ENCODE measurements at regions not wholly inside any gene's neighbourhood (a gene's known extent, or its start where the extent isn't known, plus 50 kb on each side); places are given as distances from the start of the nearest gene placed in this dataset.

- no peak for TF ChIP-seq CTCF (IDR thresholded peaks at IDR 0.05)
These were observed 288.0 kb downstream of the ICE1 start for GRCh38 chr5:5710471-5710870.

GRCh38 chr5:5708367-5708919 is 286.0 kb downstream of the ICE1 start:
- no peaks in the 10 kb centered on the region for H3K9me3 ChIP-seq
- TF ChIP-seq CTCF (IDR thresholded peaks at IDR 0.05), result no peak
- no peak overlapping the region for H3K4me3 ChIP-seq
- no peaks in the 10 kb centered on the region for H3K27me3 ChIP-seq
- ATAC-seq, result peak; percentile 72
- no peak overlapping the region for H3K27ac ChIP-seq
- intact Hi-C loops (cut with DNase I), result no loop called here
- no peak for DNase-seq
- no peaks in the 10 kb centered on the region for H3K36me3 ChIP-seq
- H3K4me1 ChIP-seq, result no peaks in the 10 kb centered on the region

More at GRCh38 chr5:5710471-5710870, 288.0 kb downstream of the ICE1 start:
- Histone ChIP-seq H3K36me3 (no peaks in the 10 kb centered on the region), H3K9me3 (no peaks in the 10 kb centered on the region), H3K4me3 (no peak overlapping the region), H3K27ac (no peak overlapping the region), H3K4me1 (no peaks in the 10 kb centered on the region), H3K27me3 (no peaks in the 10 kb centered on the region)
- no peak for ATAC-seq
- no peak for DNase-seq
- intact Hi-C loops (cut with DNase I), result no loop called here

GRCh38 chr5:5705010-5705409 is 282.5 kb downstream of the ICE1 start:
- intact Hi-C loops (cut with DNase I), result no loop called here
- no peaks in the 10 kb centered on the region for H3K36me3 ChIP-seq
- H3K4me3 ChIP-seq, result no peak overlapping the region
- H3K27ac ChIP-seq, result no peak overlapping the region
- H3K4me1 ChIP-seq, result no peaks in the 10 kb centered on the region
- no peaks in the 10 kb centered on the region for H3K27me3 ChIP-seq
- no peak for TF ChIP-seq CTCF (IDR thresholded peaks at IDR 0.05)
- DNase-seq (no peak), ATAC-seq (peak; percentile 26)
- no peaks in the 10 kb centered on the region for H3K9me3 ChIP-seq

GRCh38 chr5:5704352-5704751 is 281.9 kb downstream of the ICE1 start:
- Histone ChIP-seq H3K4me1 (no peaks in the 10 kb centered on the region), H3K36me3 (no peaks in the 10 kb centered on the region), H3K4me3 (no peak overlapping the region), H3K27me3 (no peaks in the 10 kb centered on the region), H3K9me3 (no peaks in the 10 kb centered on the region), H3K27ac (no peak overlapping the region)
- DNase-seq (no peak), ATAC-seq (no peak)
- no peak for TF ChIP-seq CTCF (IDR thresholded peaks at IDR 0.05)
- intact Hi-C loops (cut with DNase I), result no loop called here

GRCh38 chr5:5702934-5703333 is 280.5 kb downstream of the ICE1 start:
- DNase-seq (no peak), ATAC-seq (no peak)
- no peak overlapping the region for H3K4me3 ChIP-seq
- H3K9me3 ChIP-seq, result no peaks in the 10 kb centered on the region
- no peaks in the 10 kb centered on the region for H3K36me3 ChIP-seq
- TF ChIP-seq CTCF (IDR thresholded peaks at IDR 0.05), result no peak
- intact Hi-C loops (cut with DNase I), result no loop called here
- H3K27me3 ChIP-seq, result no peaks in the 10 kb centered on the region
- no peak overlapping the region for H3K27ac ChIP-seq
- H3K4me1 ChIP-seq, result no peaks in the 10 kb centered on the region

- H3K4me3 ChIP-seq, result no peak overlapping the region
- DNase-seq (no peak), ATAC-seq (no peak)
- intact Hi-C loops (cut with DNase I), result no loop called here
- H3K36me3 ChIP-seq, result no peaks in the 10 kb centered on the region
- no peaks in the 10 kb centered on the region for H3K4me1 ChIP-seq
- H3K27me3 ChIP-seq, result no peaks in the 10 kb centered on the region
- no peak overlapping the region for H3K27ac ChIP-seq
- no peak for TF ChIP-seq CTCF (IDR thresholded peaks at IDR 0.05)
- no peaks in the 10 kb centered on the region for H3K9me3 ChIP-seq
These were observed 278.1 kb downstream of the ICE1 start for GRCh38 chr5:5700549-5700948.
